ENCODE measurements at regions not wholly inside any gene's neighbourhood (a gene's known extent, or its start where the extent isn't known, plus 50 kb on each side); places are given as distances from the start of the nearest gene placed in this dataset.

DNA sequence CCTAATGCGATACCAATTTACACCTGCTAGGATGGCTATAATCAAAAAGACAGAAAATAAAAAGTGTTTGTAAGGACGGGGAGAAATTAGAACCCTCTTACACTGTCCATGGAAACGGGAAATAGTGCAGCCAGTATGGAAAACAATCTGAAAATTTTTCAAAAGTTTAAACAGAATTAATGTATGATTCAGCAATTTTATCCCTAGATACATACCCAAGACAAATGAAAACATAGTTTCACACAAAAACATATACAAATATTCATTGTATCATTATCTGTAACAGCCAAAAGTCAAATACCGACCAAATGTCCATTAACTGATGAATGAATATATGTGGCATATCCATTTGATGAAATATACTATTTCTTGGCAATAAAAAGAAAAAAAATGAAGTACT lies 313.5 kb upstream of the GYPC start:
- DNase-seq = no peak
- Histone ChIP-seq H3K36me3 (ENCODE audit: control insufficient read depth in 2 of 3, insufficient read depth in 3 of 3, low read length in 3 of 3) (no peaks in the 10 kb centered on the region), H3K9me3 (ENCODE audit: control insufficient read depth in 2 of 3, insufficient read depth in 1 of 3, low read length in 3 of 3) (peaks cover 0 to 4% (median 0%) of the 10 kb centered on the region in 3 donors), H3K9ac (ENCODE audit: low read length in 3 of 3) (no peak overlapping the region), H3K4me1 (ENCODE audit: control insufficient read depth in 2 of 3, insufficient read depth in 2 of 3, low read depth in 1 of 3, low read length in 3 of 3) (no peaks in the 10 kb centered on the region), H3K27ac (ENCODE audit: low read depth in 2 of 2, low read length in 2 of 2) (no peak overlapping the region), H3K4me3 (ENCODE audit: low read length in 3 of 3) (no peak overlapping the region), H3K27me3 (ENCODE audit: control insufficient read depth, insufficient read depth, low read length) (no peaks in the 10 kb centered on the region)
- intact Hi-C loops (cut with DNase I) = no loop called here
- FAIRE-seq = no peak
- TF ChIP-seq, protein P1, sequence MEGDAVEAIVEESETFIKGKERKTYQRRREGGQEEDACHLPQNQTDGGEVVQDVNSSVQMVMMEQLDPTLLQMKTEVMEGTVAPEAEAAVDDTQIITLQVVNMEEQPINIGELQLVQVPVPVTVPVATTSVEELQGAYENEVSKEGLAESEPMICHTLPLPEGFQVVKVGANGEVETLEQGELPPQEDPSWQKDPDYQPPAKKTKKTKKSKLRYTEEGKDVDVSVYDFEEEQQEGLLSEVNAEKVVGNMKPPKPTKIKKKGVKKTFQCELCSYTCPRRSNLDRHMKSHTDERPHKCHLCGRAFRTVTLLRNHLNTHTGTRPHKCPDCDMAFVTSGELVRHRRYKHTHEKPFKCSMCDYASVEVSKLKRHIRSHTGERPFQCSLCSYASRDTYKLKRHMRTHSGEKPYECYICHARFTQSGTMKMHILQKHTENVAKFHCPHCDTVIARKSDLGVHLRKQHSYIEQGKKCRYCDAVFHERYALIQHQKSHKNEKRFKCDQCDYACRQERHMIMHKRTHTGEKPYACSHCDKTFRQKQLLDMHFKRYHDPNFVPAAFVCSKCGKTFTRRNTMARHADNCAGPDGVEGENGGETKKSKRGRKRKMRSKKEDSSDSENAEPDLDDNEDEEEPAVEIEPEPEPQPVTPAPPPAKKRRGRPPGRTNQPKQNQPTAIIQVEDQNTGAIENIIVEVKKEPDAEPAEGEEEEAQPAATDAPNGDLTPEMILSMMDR (IDR thresholded peaks at IDR 0.05; ENCODE audit: borderline replicate concordance, extremely low read depth, insufficient read depth) = no peak

DNA sequence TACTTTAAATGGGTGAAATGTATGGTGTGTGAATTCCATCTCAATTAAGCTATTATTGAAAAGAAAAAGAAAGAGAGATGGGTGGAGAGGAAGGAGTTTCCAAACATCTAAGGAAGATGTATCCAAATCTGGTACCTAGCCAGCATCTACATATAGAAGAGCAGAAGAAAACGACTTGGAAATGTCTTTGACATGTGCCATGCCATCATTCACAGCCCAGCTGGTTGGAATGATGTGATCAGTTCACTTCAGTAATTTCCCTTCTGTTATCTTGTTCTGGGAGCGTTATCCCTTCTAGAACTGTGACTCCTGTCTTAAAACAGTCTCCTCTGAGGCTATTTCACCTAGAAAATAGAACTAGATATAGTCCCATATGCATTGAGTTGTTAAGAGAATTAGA lies 312.8 kb upstream of the GYPC start:
- no peak for DNase-seq
- no peaks in the 10 kb centered on the region for H3K4me1 ChIP-seq (ENCODE audit: control insufficient read depth in 2 of 3, insufficient read depth in 2 of 3, low read depth in 1 of 3, low read length in 3 of 3)
- peaks cover 0 to 4% (median 0%) of the 10 kb centered on the region in 3 donors for H3K9me3 ChIP-seq (ENCODE audit: control insufficient read depth in 2 of 3, insufficient read depth in 1 of 3, low read length in 3 of 3)
- FAIRE-seq = no peak
- H3K9ac ChIP-seq (ENCODE audit: low read length in 3 of 3) = no peak overlapping the region
- TF ChIP-seq, protein P1 (IDR thresholded peaks at IDR 0.05; ENCODE audit: borderline replicate concordance, extremely low read depth, insufficient read depth) = no peak
- H3K27ac ChIP-seq (ENCODE audit: low read depth in 2 of 2, low read length in 2 of 2) = no peak overlapping the region
- intact Hi-C loops (cut with DNase I) = no loop called here
- H3K27me3 ChIP-seq (ENCODE audit: control insufficient read depth, insufficient read depth, low read length) = no peaks in the 10 kb centered on the region
- no peak overlapping the region for H3K4me3 ChIP-seq (ENCODE audit: low read length in 3 of 3)
- no peaks in the 10 kb centered on the region for H3K36me3 ChIP-seq (ENCODE audit: control insufficient read depth in 2 of 3, insufficient read depth in 3 of 3, low read length in 3 of 3)

DNA sequence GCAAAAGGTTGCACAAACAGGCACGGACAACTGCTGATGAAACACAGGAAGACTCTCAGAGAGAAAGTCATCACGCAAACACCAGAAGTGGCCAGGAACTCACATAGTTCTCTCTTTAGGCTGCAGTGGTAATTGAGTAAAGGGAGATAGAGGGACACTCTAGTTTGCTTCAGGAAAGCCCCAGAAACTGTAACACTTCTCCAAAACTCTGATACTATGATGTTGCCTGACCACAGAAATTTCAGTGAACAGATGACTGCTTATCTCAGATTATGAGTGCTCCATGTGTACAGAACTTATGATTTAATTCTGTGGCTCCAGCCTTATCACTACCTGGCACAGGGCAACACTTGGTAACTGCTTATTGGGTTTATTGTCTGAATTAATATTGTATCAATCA lies 311.5 kb upstream of the GYPC start:
- FAIRE-seq = no peak
- H3K9ac ChIP-seq (ENCODE audit: low read length in 3 of 3) = no peak overlapping the region
- DNase-seq = no peak
- intact Hi-C loops (cut with DNase I) = no loop called here
- no peaks in the 10 kb centered on the region for H3K27me3 ChIP-seq (ENCODE audit: control insufficient read depth, insufficient read depth, low read length)
- no peak overlapping the region for H3K4me3 ChIP-seq (ENCODE audit: low read length in 3 of 3)
- TF ChIP-seq, protein P1 (IDR thresholded peaks at IDR 0.05; ENCODE audit: borderline replicate concordance, extremely low read depth, insufficient read depth) = no peak
- H3K36me3 ChIP-seq (ENCODE audit: control insufficient read depth in 2 of 3, insufficient read depth in 3 of 3, low read length in 3 of 3) = no peaks in the 10 kb centered on the region
- no peaks in the 10 kb centered on the region for H3K4me1 ChIP-seq (ENCODE audit: control insufficient read depth in 2 of 3, insufficient read depth in 2 of 3, low read depth in 1 of 3, low read length in 3 of 3)
- no peak overlapping the region for H3K27ac ChIP-seq (ENCODE audit: low read depth in 2 of 2, low read length in 2 of 2)
- H3K9me3 ChIP-seq (ENCODE audit: control insufficient read depth in 2 of 3, insufficient read depth in 1 of 3, low read length in 3 of 3) = no peaks in the 10 kb centered on the region

DNA sequence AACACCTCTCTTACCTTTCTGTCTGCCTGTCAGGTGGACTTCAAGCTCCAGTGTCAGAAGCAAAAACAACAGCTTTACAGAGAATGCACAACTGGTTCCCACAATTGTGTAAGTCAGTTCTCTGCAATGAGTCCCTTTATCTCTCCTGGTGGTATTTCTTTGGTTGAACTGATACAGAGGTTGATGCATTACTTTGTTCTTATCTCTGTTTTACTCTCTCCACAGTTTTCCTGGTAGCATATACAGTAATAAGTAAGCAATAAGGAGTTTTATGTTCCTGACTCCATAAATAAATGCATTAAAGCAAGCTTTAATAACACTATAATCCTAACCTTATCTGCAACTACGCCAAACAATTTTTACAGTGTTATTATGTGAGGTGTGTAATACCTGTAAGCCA lies 310.3 kb upstream of the GYPC start:
- Histone ChIP-seq H3K9me3 (ENCODE audit: control insufficient read depth in 2 of 3, insufficient read depth in 1 of 3, low read length in 3 of 3) (peaks cover 0 to 3% (median 0%) of the 10 kb centered on the region in 3 donors), H3K27ac (ENCODE audit: low read depth in 2 of 2, low read length in 2 of 2) (no peak overlapping the region), H3K27me3 (ENCODE audit: control insufficient read depth, insufficient read depth, low read length) (no peaks in the 10 kb centered on the region), H3K9ac (ENCODE audit: low read length in 3 of 3) (no peak overlapping the region), H3K36me3 (ENCODE audit: control insufficient read depth in 2 of 3, insufficient read depth in 3 of 3, low read length in 3 of 3) (no peaks in the 10 kb centered on the region), H3K4me3 (ENCODE audit: low read length in 3 of 3) (no peak overlapping the region), H3K4me1 (ENCODE audit: control insufficient read depth in 2 of 3, insufficient read depth in 2 of 3, low read depth in 1 of 3, low read length in 3 of 3) (no peaks in the 10 kb centered on the region)
- intact Hi-C loops (cut with DNase I) = no loop called here
- FAIRE-seq (no peak), DNase-seq (no peak)
- TF ChIP-seq, protein P1 (IDR thresholded peaks at IDR 0.05; ENCODE audit: borderline replicate concordance, extremely low read depth, insufficient read depth) = no peak
